ENCODE measurements at regions not wholly inside any gene's neighbourhood (a gene's known extent, or its start where the extent isn't known, plus 50 kb on each side); places are given as distances from the start of the nearest gene placed in this dataset.
A peak's percentile ranks its signal among the peaks of the same experiment; 100 is the strongest.

DNA sequence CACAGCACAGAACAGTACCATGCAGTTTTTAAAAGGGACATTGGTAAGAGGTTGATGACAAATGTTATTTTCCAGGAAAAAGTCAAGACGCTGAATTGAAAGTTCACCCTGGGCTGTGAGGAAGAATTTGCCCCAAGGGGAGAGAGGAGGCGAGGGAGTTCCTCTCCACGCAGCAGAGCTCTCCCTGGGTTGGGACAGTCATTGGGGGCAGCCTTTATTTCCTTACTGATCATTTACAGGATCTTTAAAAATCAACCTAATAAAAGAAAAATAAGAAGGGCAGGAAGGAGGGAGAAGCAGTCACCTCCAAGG is 49.9 kb upstream of the WNT7B start:
- Histone ChIP-seq H3K4me3 (ENCODE audit: low read depth in 1 of 3, low read length in 3 of 3) (peak overlapping the region in 2 of 3 donors; percentile 35 to 37), H3K9me3 (ENCODE audit: control insufficient read depth in 2 of 2, insufficient read depth in 1 of 2, low read depth in 1 of 2, low read length in 1 of 2) (no peaks in the 10 kb centered on the region), H3K27ac (ENCODE audit: low read depth in 1 of 3, low read length in 2 of 3) (peak overlapping the region in 2 of 3 donors; percentile 11 to 24), H3K36me3 (ENCODE audit: control insufficient read depth in 3 of 3, insufficient read depth in 2 of 3, low read depth in 1 of 3, low read length in 3 of 3) (no peaks in the 10 kb centered on the region), H3K27me3 (ENCODE audit: control insufficient read depth in 3 of 3, insufficient read depth in 3 of 3, low read length in 3 of 3) (peaks cover 0 to 3% (median 3%) of the 10 kb centered on the region in 3 donors), H3K4me1 (ENCODE audit: control insufficient read depth in 3 of 3, insufficient read depth in 2 of 3, low read depth in 1 of 3, low read length in 2 of 3) (peaks cover 0 to 16% (median 0%) of the 10 kb centered on the region in 3 donors)
- FAIRE-seq (no peak), DNase-seq (no peak)
- WGBS, 3 donors, result 39 to 53% (median 39%) methylated on average over 3 of the region's 3 CpGs

- H3K4me1 ChIP-seq (ENCODE audit: control insufficient read depth in 3 of 3, insufficient read depth in 2 of 3, low read depth in 1 of 3, low read length in 2 of 3), result peaks cover 0 to 16% (median 0%) of the 10 kb centered on the region in 3 donors
- DNase-seq (peak; percentile 86 to 91), FAIRE-seq (no peak)
- 8 to 15% (median 12%) methylated on average over 66 to 89 of the region's 89 CpGs for WGBS, 3 donors
- no peaks in the 10 kb centered on the region for H3K9me3 ChIP-seq (ENCODE audit: control insufficient read depth in 2 of 2, insufficient read depth in 1 of 2, low read depth in 1 of 2, low read length in 1 of 2)
- H3K36me3 ChIP-seq (ENCODE audit: control insufficient read depth in 3 of 3, insufficient read depth in 2 of 3, low read depth in 1 of 3, low read length in 3 of 3), result no peaks in the 10 kb centered on the region
- peak overlapping the region; percentile 36 to 51 (median 37) for H3K27ac ChIP-seq (ENCODE audit: low read depth in 1 of 3, low read length in 2 of 3)
- H3K4me3 ChIP-seq (ENCODE audit: low read depth in 1 of 3, low read length in 3 of 3), result peak overlapping the region in 2 of 3 donors; percentile 35 to 37
- peaks cover 0 to 3% (median 3%) of the 10 kb centered on the region in 3 donors for H3K27me3 ChIP-seq (ENCODE audit: control insufficient read depth in 3 of 3, insufficient read depth in 3 of 3, low read length in 3 of 3)
These were observed 50.5 kb upstream of the WNT7B start for GRCh38 chr22:46027211-46028105.

DNA sequence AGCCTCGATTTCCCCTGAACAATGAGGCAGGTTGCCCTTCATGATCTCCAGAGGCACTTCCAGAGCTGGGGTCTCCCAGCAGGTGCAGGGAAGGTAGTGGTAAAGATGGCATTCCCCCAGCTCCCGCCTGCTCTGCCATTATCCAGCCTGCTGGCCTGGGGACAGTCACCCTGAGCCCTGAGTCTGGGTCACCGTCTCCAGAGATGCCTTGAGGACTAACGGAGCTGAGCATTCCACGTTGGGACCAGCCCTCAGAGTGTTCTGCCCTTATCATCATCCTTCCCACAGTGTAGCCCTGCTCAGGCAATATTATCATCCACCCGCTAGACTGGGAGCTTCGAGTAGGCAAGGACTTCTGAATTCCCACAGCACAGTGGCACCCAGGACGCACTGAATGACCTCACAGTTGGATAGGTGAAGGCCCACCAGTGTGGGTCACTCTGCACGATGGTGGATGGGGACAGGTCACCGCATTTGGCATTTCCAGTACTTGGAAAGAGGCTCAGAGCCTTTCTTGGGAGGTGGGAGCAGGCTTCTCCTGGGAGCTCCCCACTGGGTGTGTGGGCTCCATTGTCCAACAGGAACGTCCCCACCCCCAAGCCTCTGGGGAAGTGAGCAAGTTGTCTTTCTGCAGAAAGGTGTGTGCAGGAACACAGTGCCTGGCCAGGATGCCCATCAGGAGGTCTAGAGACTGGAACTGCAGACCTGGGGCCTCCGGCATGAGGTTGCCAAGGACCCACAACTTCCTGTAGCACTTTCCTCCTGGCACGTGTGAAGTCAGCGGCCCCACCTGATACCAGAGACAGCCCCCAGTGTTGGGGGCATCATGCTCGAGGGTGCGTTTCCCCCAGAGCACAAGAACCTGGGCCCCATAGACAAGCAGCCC is 51.4 kb upstream of the WNT7B start:
- Histone ChIP-seq H3K27me3 (ENCODE audit: control insufficient read depth in 3 of 3, insufficient read depth in 3 of 3, low read length in 3 of 3) (peaks cover 0 to 3% (median 3%) of the 10 kb centered on the region in 3 donors), H3K9me3 (ENCODE audit: control insufficient read depth in 2 of 2, insufficient read depth in 1 of 2, low read depth in 1 of 2, low read length in 1 of 2) (no peaks in the 10 kb centered on the region), H3K4me3 (ENCODE audit: low read depth in 1 of 3, low read length in 3 of 3) (no peak overlapping the region), H3K36me3 (ENCODE audit: control insufficient read depth in 3 of 3, insufficient read depth in 2 of 3, low read depth in 1 of 3, low read length in 3 of 3) (no peaks in the 10 kb centered on the region), H3K27ac (ENCODE audit: low read depth in 1 of 3, low read length in 2 of 3) (peak overlapping the region in 1 of 3 donors; percentile 37), H3K4me1 (ENCODE audit: control insufficient read depth in 3 of 3, insufficient read depth in 2 of 3, low read depth in 1 of 3, low read length in 2 of 3) (peaks cover 0 to 16% (median 0%) of the 10 kb centered on the region in 3 donors)
- FAIRE-seq (no peak), DNase-seq (no peak)
- WGBS, 3 donors, result 74 to 81% (median 79%) methylated on average over 16 of the region's 16 CpGs

- no peak overlapping the region for H3K4me3 ChIP-seq (ENCODE audit: low read depth in 1 of 3, low read length in 3 of 3)
- FAIRE-seq (no peak), DNase-seq (no peak)
- 95 to 96% (median 96%) methylated on average over 8 of the region's 8 CpGs for WGBS, 3 donors
- H3K27me3 ChIP-seq (ENCODE audit: control insufficient read depth in 3 of 3, insufficient read depth in 3 of 3, low read length in 3 of 3), result peaks cover 0 to 3% (median 3%) of the 10 kb centered on the region in 3 donors
- H3K4me1 ChIP-seq (ENCODE audit: control insufficient read depth in 3 of 3, insufficient read depth in 2 of 3, low read depth in 1 of 3, low read length in 2 of 3), result peaks cover 0 to 16% (median 0%) of the 10 kb centered on the region in 3 donors
- H3K9me3 ChIP-seq (ENCODE audit: control insufficient read depth in 2 of 2, insufficient read depth in 1 of 2, low read depth in 1 of 2, low read length in 1 of 2), result no peaks in the 10 kb centered on the region
- no peak overlapping the region for H3K27ac ChIP-seq (ENCODE audit: low read depth in 1 of 3, low read length in 2 of 3)
- no peaks in the 10 kb centered on the region for H3K36me3 ChIP-seq (ENCODE audit: control insufficient read depth in 3 of 3, insufficient read depth in 2 of 3, low read depth in 1 of 3, low read length in 3 of 3)
These were observed 52.1 kb upstream of the WNT7B start for GRCh38 chr22:46029036-46029435.

DNA sequence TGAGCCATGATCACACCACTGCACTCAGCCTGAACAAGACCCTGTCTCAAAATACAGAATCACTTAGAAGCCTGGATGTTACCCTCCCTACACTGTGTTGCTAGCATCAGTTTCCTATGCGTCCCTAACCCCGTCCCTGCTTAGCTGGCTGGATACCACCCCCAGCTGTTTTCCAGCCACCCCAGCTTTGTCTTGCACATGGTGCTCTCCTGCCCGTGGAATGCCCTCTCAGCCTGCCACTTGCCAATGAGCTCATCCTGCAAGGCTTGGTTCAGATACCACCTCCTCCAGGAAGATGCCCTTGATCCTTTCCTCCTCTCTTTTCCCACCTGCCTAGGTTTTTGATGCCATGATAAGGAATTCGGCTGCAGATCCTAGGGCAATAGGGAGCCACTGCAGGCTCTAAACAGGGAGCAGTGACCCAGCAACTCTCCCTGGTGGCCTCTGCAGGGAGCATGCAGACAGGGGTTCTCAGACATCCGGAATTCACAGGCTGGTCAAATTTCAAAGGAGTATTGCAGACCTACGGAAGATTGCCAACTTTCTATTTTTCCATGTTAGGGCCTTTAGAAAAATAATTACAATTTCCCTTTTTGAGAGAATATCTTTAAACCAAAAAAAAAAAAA is 52.7 kb upstream of the WNT7B start:
- H3K4me3 ChIP-seq (ENCODE audit: low read depth in 1 of 3, low read length in 3 of 3), result no peak overlapping the region
- no peak overlapping the region for H3K27ac ChIP-seq (ENCODE audit: low read depth in 1 of 3, low read length in 2 of 3)
- FAIRE-seq, result no peak
- peaks cover 0 to 3% (median 3%) of the 10 kb centered on the region in 3 donors for H3K27me3 ChIP-seq (ENCODE audit: control insufficient read depth in 3 of 3, insufficient read depth in 3 of 3, low read length in 3 of 3)
- WGBS, 3 donors, result 80 to 88% (median 84%) methylated on average over 6 of the region's 6 CpGs
- H3K36me3 ChIP-seq (ENCODE audit: control insufficient read depth in 3 of 3, insufficient read depth in 2 of 3, low read depth in 1 of 3, low read length in 3 of 3), result no peaks in the 10 kb centered on the region
- H3K4me1 ChIP-seq (ENCODE audit: control insufficient read depth in 3 of 3, insufficient read depth in 2 of 3, low read depth in 1 of 3, low read length in 2 of 3), result peaks cover 0 to 16% (median 0%) of the 10 kb centered on the region in 3 donors
- no peak for DNase-seq
- no peaks in the 10 kb centered on the region for H3K9me3 ChIP-seq (ENCODE audit: control insufficient read depth in 2 of 2, insufficient read depth in 1 of 2, low read depth in 1 of 2, low read length in 1 of 2)

- Histone ChIP-seq H3K36me3 (ENCODE audit: control insufficient read depth in 3 of 3, insufficient read depth in 2 of 3, low read depth in 1 of 3, low read length in 3 of 3) (no peaks in the 10 kb centered on the region), H3K27ac (ENCODE audit: low read depth in 1 of 3, low read length in 2 of 3) (no peak overlapping the region), H3K27me3 (ENCODE audit: control insufficient read depth in 3 of 3, insufficient read depth in 3 of 3, low read length in 3 of 3) (peaks cover 0 to 3% (median 3%) of the 10 kb centered on the region in 3 donors), H3K4me1 (ENCODE audit: control insufficient read depth in 3 of 3, insufficient read depth in 2 of 3, low read depth in 1 of 3, low read length in 2 of 3) (peaks cover 0 to 21% (median 0%) of the 10 kb centered on the region in 3 donors), H3K9me3 (ENCODE audit: control insufficient read depth in 2 of 2, insufficient read depth in 1 of 2, low read depth in 1 of 2, low read length in 1 of 2) (no peaks in the 10 kb centered on the region), H3K4me3 (ENCODE audit: low read depth in 1 of 3, low read length in 3 of 3) (no peak overlapping the region)
- FAIRE-seq (no peak), DNase-seq (no peak)
- 68 to 76% (median 70%) methylated on average over 11 of the region's 11 CpGs for WGBS, 3 donors
These were observed 53.4 kb upstream of the WNT7B start for GRCh38 chr22:46030231-46030880.

DNA sequence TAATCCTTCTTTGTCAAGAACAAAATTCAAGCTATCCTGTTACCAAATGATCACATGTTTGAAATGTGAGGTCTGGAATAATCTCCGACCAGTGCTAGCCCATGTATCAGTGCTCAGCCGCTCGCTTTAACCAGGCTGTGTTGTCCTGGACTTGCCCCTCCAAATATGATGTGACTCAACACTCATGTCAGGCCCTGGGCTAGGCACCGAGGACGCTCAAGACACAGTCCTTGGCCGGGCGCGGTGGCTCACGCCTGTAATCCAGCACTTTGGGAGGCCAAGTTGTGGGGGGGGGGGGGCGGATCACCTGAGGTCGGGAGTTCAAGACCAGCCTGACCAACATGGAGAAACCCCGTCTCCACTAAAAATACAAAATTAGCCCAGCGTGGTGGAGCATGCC is 54.1 kb upstream of the WNT7B start:
- H3K4me3 ChIP-seq (ENCODE audit: low read depth in 1 of 3, low read length in 3 of 3), result no peak overlapping the region
- FAIRE-seq (no peak), DNase-seq (no peak)
- WGBS, 3 donors, result 82 to 92% (median 88%) methylated on average over 13 of the region's 13 CpGs
- no peaks in the 10 kb centered on the region for H3K36me3 ChIP-seq (ENCODE audit: control insufficient read depth in 3 of 3, insufficient read depth in 2 of 3, low read depth in 1 of 3, low read length in 3 of 3)
- H3K4me1 ChIP-seq (ENCODE audit: control insufficient read depth in 3 of 3, insufficient read depth in 2 of 3, low read depth in 1 of 3, low read length in 2 of 3), result peaks cover 0 to 21% (median 0%) of the 10 kb centered on the region in 3 donors
- no peaks in the 10 kb centered on the region for H3K9me3 ChIP-seq (ENCODE audit: control insufficient read depth in 2 of 2, insufficient read depth in 1 of 2, low read depth in 1 of 2, low read length in 1 of 2)
- H3K27me3 ChIP-seq (ENCODE audit: control insufficient read depth in 3 of 3, insufficient read depth in 3 of 3, low read length in 3 of 3), result peaks cover 0 to 3% (median 1%) of the 10 kb centered on the region in 3 donors
- H3K27ac ChIP-seq (ENCODE audit: low read depth in 1 of 3, low read length in 2 of 3), result no peak overlapping the region
